ENCODE measurements at regions not wholly inside any gene's neighbourhood (a gene's known extent, or its start where the extent isn't known, plus 50 kb on each side); places are given as distances from the start of the nearest gene placed in this dataset.

- no peak for TF ChIP-seq TAF1 (IDR thresholded peaks at IDR 0.05; ENCODE audit: low read depth)
- no peak for TF ChIP-seq TCF12 (IDR thresholded peaks at IDR 0.05; ENCODE audit: low read depth)
- TF ChIP-seq YY1 (IDR thresholded peaks at IDR 0.05; ENCODE audit: low read depth): no peak
- TF ChIP-seq, protein P1, sequence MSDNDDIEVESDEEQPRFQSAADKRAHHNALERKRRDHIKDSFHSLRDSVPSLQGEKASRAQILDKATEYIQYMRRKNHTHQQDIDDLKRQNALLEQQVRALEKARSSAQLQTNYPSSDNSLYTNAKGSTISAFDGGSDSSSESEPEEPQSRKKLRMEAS (IDR thresholded peaks at IDR 0.05): no peak
- TF ChIP-seq, protein P2, sequence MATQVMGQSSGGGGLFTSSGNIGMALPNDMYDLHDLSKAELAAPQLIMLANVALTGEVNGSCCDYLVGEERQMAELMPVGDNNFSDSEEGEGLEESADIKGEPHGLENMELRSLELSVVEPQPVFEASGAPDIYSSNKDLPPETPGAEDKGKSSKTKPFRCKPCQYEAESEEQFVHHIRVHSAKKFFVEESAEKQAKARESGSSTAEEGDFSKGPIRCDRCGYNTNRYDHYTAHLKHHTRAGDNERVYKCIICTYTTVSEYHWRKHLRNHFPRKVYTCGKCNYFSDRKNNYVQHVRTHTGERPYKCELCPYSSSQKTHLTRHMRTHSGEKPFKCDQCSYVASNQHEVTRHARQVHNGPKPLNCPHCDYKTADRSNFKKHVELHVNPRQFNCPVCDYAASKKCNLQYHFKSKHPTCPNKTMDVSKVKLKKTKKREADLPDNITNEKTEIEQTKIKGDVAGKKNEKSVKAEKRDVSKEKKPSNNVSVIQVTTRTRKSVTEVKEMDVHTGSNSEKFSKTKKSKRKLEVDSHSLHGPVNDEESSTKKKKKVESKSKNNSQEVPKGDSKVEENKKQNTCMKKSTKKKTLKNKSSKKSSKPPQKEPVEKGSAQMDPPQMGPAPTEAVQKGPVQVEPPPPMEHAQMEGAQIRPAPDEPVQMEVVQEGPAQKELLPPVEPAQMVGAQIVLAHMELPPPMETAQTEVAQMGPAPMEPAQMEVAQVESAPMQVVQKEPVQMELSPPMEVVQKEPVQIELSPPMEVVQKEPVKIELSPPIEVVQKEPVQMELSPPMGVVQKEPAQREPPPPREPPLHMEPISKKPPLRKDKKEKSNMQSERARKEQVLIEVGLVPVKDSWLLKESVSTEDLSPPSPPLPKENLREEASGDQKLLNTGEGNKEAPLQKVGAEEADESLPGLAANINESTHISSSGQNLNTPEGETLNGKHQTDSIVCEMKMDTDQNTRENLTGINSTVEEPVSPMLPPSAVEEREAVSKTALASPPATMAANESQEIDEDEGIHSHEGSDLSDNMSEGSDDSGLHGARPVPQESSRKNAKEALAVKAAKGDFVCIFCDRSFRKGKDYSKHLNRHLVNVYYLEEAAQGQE (IDR thresholded peaks at IDR 0.05; ENCODE audit: low read depth): no peak
Observed at GRCh38 chr13:69109891-69110525, 997.6 kb upstream of the ATXN8OS start.
